Naive B cell (primary cell): ENCODE measurements at regions not wholly inside any gene's neighbourhood (a gene's known extent, or its start where the extent isn't known, plus 50 kb on each side); places are given as distances from the start of the nearest gene placed in this dataset.

Experiments used
- ATAC-seq, 2 donors: fragments of 150-1000 bp; cut with Tn5 transposase; 2 replicates each; pipeline ENCODE4 v1.10.0; 2021; ENCODE audit warnings: low read depth in 2 of 2, mild to moderate bottlenecking in 2 of 2, moderate library complexity in 2 of 2
- DNase-seq: peaks from one replicate; pipeline ENCODE4 v3.0.0; 2022
- H3K27ac Mint-ChIP-seq, 6 donors: one replicate each; pipeline ENCODE4 v1.8.0; 2020 to 2022; ENCODE audit warnings: mild to moderate bottlenecking in 6 of 6, mixed read lengths in 6 of 6, moderate library complexity in 5 of 6, inconsistent platforms in 2 of 6
- H3K27me3 Mint-ChIP-seq, 3 donors: one replicate each; pipeline ENCODE4 v1.8.0; 2021 to 2022; ENCODE audit warnings: mixed read lengths in 3 of 3, mild to moderate bottlenecking in 1 of 3
- H3K36me3 Mint-ChIP-seq, 2 donors: one replicate each; pipeline ENCODE4 v1.8.0; 2020 to 2022; ENCODE audit warnings: mixed read lengths in 2 of 2, inconsistent platforms in 1 of 2, mild to moderate bottlenecking in 1 of 2
- H3K4me1 Mint-ChIP-seq, 3 donors: one replicate each; pipeline ENCODE4 v1.8.0; 2020 to 2022; ENCODE audit warnings: mixed read lengths in 3 of 3, inconsistent platforms in 1 of 3, mild to moderate bottlenecking in 1 of 3, moderate library complexity in 1 of 3
- H3K4me3 Mint-ChIP-seq, 8 donors: one replicate each; pipeline ENCODE4 v1.8.0; 2020 to 2022; ENCODE audit warnings: mild to moderate bottlenecking in 8 of 8, mixed read lengths in 8 of 8, moderate library complexity in 8 of 8, inconsistent platforms in 2 of 8
- H3K9me3 Mint-ChIP-seq, 7 donors: one replicate each; pipeline ENCODE4 v1.8.0; 2020 to 2022; ENCODE audit warnings: mixed read lengths in 7 of 7, mild to moderate bottlenecking in 5 of 7, inconsistent platforms in 2 of 7, moderate library complexity in 1 of 7

GRCh38 chr7:47636433-47637175, 54.7 kb upstream of the TNS3 start:
- H3K4me3 Mint-ChIP-seq: peak overlapping the region in 2 of 8 donors; percentile 50 to 51
- no peak for DNase-seq
- H3K36me3 Mint-ChIP-seq: no peaks in the 10 kb centered on the region
- ATAC-seq: no peak
- H3K4me1 Mint-ChIP-seq: peaks cover 28 to 46% (median 42%) of the 10 kb centered on the region in 3 donors
- peaks cover 0 to 23% (median 20%) of the 10 kb centered on the region in 3 donors for H3K27me3 Mint-ChIP-seq
- peaks cover 0 to 2% (median 0%) of the 10 kb centered on the region in 7 donors for H3K9me3 Mint-ChIP-seq
- H3K27ac Mint-ChIP-seq: peak overlapping the region in 2 of 6 donors; percentile 56 to 88

GRCh38 chr7:47636081-47636432, 54.1 kb upstream of the TNS3 start:
- Mint-ChIP-seq H3K9me3 (peaks cover 0 to 2% (median 0%) of the 10 kb centered on the region in 7 donors), H3K36me3 (no peaks in the 10 kb centered on the region), H3K4me3 (peak overlapping the region in 1 of 8 donors; percentile 33), H3K27me3 (peaks cover 0 to 23% (median 20%) of the 10 kb centered on the region in 3 donors), H3K27ac (no peak overlapping the region), H3K4me1 (peaks cover 30 to 50% (median 42%) of the 10 kb centered on the region in 3 donors)
- DNase-seq (no peak), ATAC-seq (no peak)

GRCh38 chr7:47635091-47636080, 53.5 kb upstream of the TNS3 start:
- Mint-ChIP-seq H3K27ac (peak overlapping the region in 2 of 6 donors; percentile 63 to 68), H3K4me1 (peaks cover 30 to 50% (median 42%) of the 10 kb centered on the region in 3 donors), H3K9me3 (peaks cover 0 to 2% (median 0%) of the 10 kb centered on the region in 7 donors), H3K27me3 (peaks cover 0 to 23% (median 20%) of the 10 kb centered on the region in 3 donors), H3K4me3 (peak overlapping the region in 6 of 8 donors; percentile 32 to 73 (median 52)), H3K36me3 (no peaks in the 10 kb centered on the region)
- DNase-seq (peak; percentile 6), ATAC-seq (peak in 1 of 2 donors; percentile 47)

- ATAC-seq: no peak
- H3K27me3 Mint-ChIP-seq: peaks cover 0 to 19% (median 12%) of the 10 kb centered on the region in 3 donors
- peaks cover 26 to 46% (median 42%) of the 10 kb centered on the region in 3 donors for H3K4me1 Mint-ChIP-seq
These were observed 52.4 kb upstream of the TNS3 start for GRCh38 chr7:47634273-47634672.

GRCh38 chr7:47633134-47633533, 51.2 kb upstream of the TNS3 start:
- Mint-ChIP-seq H3K27ac (peak overlapping the region in 1 of 6 donors; percentile 9), H3K9me3 (peaks cover 0 to 2% (median 0%) of the 10 kb centered on the region in 7 donors), H3K4me1 (peaks cover 30 to 54% (median 40%) of the 10 kb centered on the region in 3 donors), H3K36me3 (no peaks in the 10 kb centered on the region), H3K27me3 (peaks cover 0 to 19% (median 12%) of the 10 kb centered on the region in 3 donors), H3K4me3 (no peak overlapping the region)
- ATAC-seq: no peak
- no peak for DNase-seq

More at GRCh38 chr7:47634273-47634672, 52.4 kb upstream of the TNS3 start:
- Mint-ChIP-seq H3K27ac (peak overlapping the region in 2 of 6 donors; percentile 22 to 62), H3K4me3 (no peak overlapping the region), H3K9me3 (peaks cover 0 to 2% (median 0%) of the 10 kb centered on the region in 7 donors), H3K36me3 (no peaks in the 10 kb centered on the region)
- no peak for DNase-seq
